GM21526 (cell line): ENCODE measurements at regions not wholly inside any gene's neighbourhood (a gene's known extent, or its start where the extent isn't known, plus 50 kb on each side); places are given as distances from the start of the nearest gene placed in this dataset.
A peak's percentile ranks its signal among the peaks of the same experiment; 100 is the strongest.
"Not testable (repeated sequence)": the region's sequence is repeated elsewhere in the genome, so short reads cannot be mapped to it uniquely, and the experiment has no call there.

Experiments used
- ATAC-seq: cut with Tn5 transposase; IDR thresholded peaks from one replicate; pipeline ENCODE4 v1.9.1; 2021; ENCODE audit warnings: moderate library complexity; ENCODE audit not compliant: unreplicated experiment, low FRiP score

DNA sequence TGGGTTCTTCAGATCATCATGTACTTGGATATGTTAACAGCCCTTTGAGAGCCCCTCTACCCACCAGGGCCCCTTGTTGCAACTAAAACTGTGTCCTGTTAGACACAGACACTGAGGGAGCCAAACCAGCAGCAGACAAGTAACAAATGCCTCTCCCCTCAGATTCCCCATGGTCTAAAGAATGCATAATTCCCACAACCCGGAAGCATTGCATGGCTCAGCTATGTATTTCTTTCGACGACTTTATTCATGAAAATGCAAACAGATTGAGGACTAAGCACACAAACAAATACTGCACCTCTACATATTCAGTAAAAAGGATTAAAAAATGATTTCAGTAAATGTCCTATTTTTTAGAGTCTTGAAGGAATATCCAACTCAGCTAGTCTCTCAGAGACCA, 70.1 kb upstream of the HECW1 start:
- ATAC-seq: no peak

DNA sequence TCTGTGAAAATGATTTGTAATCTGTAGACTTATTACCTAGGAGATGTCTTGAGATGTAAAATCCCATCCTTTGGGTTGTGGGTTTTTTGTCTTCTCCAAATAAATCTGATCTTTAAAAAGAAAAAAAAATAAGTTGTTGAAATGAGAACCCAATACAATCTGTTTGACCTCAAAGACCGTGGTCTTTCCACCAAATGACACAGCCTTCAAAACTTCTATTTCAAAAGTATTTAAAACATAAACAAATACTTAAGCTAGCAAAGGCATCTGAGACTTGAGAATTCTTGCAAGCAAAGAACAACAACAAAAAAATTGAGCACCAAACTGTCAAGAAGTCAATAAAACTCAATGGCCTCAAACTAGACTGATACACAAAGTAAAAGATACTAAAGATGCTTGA, 67.9 kb upstream of the HECW1 start:
- no peak for ATAC-seq

DNA sequence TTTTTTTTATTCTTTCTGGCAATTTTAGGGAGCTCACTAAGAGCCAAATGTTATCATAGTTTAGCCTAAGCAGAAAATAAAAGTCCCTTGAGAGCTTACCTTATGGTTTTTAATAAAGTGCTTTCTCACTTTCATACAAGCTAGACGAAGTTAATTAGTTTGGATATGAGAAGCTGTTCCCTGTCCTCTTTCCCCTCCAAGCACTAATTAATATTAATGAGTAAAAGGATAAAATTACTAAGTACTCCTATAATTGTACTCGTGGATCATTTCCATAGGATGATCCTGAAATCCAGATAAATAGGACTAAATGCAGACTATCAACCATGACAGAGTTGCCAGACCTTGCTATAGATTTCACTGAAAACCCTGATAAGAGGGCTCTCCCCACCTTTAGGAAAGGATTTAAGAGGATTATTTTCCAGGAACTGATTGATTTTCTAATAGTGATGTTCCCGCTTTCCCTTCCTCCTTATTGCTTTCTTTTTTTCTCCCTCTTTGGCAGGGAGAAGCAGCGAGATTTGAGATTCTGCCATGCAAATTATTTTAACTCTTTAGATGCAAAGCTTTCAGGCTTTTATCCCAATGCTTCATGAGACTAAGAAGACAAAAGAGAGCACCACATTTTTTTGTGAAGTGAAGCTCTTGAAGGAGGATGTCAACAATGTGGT, 58.3 kb upstream of the HECW1 start:
- no peak for ATAC-seq

GRCh38 chr7:43057141-43057540, 55.3 kb upstream of the HECW1 start:
- ATAC-seq: no peak

DNA sequence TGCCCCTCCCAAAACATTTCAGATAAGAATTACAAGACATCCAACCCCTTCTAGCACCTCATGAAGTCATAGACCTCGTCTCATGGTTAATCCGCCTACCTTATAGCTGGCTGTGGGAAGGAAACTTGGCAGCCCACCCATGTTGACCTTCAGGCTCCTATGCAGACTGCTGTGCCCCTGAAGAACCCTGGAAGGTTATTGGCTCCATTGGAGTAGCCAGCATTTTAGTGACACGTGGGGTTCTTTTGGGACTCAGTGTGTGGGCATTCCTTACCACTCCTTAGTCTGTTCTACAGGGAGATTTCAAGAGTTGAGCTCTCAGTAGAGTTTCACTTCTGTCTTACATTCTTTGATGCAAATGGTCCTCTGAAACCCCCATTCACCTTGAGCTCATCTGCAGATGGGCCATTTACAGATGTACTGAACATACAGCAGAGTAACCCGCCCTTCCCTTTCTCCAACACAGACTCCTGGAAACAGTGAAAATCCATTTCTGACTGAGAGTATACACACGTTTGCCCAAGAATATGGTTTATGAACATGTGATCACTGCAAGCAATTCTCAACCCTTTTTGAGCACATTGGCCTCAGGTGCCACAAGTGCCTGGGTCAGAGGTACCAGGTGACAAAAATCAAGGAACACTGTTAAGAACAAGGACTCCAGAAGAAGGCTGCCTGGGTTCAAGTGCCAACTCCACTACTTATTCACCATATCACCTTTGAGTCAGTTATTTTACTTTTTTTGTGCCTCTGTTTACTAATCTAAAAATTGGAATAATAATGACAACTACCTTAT, 54.0 kb upstream of the HECW1 start:
- ATAC-seq: peak; percentile 69

GRCh38 chr7:43059067-43059600, 53.3 kb upstream of the HECW1 start:
- not testable (repeated sequence) for ATAC-seq
